NCI-H146 treated with DMSO at 0.1 percent for 48 hours (cell line): ENCODE measurements at regions not wholly inside any gene's neighbourhood (a gene's known extent, or its start where the extent isn't known, plus 50 kb on each side); places are given as distances from the start of the nearest gene placed in this dataset.
A peak's percentile ranks its signal among the peaks of the same experiment; 100 is the strongest.
"Not testable (repeated sequence)": the region's sequence is repeated elsewhere in the genome, so short reads cannot be mapped to it uniquely, and the experiment has no call there.

Source experiments
- DNase-seq: peaks from one replicate; lab custom pipeline; 2025; ENCODE audit not compliant: unreplicated experiment; lab: John Stamatoyannopoulos, UW

- not testable (repeated sequence) for DNase-seq
Measured at GRCh38 chr6:140647322-140647721, 1272.9 kb upstream of the CITED2 start.

DNA sequence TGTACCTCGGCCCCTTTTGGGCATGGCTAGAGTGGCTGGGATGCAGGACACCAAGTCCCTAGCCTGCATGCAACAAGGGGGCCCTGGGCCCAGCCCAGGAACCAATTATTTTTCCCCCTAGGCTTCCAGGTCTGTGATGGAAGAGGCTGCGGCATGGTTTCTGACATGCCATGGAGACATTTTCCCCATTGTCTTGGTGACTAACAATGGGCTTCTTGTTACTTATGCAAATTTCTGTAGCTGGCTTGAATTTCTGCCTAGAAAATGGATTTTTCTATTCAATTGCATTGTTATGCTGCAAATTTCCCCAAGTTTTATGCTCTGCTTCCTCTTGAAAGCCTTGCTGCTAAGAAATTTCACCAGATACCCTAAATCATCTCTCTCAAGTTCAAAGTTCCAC lies 1269.6 kb upstream of the CITED2 start:
- no peak for DNase-seq

- no peak for DNase-seq
Measured at GRCh38 chr6:140641412-140641811, 1267.0 kb upstream of the CITED2 start.

- DNase-seq: peak; percentile 81
Measured at GRCh38 chr6:140636908-140637402, 1262.5 kb upstream of the CITED2 start.

DNA sequence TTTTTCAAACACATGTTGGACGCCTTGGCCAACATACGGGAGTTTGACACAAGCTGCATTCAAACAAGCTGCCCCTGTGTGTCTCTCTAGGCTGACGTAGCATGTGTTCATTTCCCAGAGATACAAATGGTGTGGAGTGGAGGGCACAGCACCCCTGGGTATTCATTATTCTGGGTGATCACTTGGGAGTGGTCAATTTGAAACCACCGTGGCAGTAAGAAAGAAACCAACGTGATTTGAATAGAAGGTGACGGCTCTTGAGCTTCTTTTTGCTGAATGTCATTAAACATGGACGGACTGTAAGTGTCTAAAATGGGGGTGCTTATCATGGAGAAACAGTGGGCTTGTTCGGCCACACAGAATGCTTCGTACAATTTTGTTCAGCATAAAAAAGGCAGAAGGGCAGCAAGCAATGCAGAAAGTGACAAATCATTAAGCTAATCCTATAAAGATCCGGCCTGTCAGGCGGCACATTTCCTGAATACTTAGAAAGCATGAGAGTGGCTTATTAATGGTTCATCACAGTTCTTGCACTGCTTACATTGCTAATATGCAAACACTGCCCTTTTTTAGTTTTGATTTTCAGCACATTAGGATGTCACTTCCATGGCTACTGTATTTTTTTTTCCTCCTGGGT lies 1261.9 kb upstream of the CITED2 start:
- peak; percentile 82 for DNase-seq

DNA sequence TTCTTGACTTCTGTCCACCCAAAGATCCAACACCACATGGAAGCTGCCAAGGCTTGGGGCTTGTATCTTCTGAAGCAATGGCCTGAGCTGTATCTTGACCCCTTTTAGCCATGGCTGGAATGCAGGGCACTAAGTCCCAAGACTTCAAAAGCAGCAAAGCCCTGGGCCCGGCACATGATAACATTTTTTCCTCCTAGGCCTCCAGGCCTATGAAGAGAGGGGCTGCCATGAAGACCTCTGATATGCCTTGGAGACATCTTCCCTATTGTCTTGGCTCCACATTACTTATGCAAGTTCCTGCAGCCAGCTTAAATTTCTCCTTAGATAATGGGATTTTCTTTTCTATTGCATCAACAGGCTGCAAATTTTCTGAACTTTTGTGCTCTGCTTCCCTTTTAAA lies 1252.6 kb upstream of the CITED2 start:
- DNase-seq: no peak

DNA sequence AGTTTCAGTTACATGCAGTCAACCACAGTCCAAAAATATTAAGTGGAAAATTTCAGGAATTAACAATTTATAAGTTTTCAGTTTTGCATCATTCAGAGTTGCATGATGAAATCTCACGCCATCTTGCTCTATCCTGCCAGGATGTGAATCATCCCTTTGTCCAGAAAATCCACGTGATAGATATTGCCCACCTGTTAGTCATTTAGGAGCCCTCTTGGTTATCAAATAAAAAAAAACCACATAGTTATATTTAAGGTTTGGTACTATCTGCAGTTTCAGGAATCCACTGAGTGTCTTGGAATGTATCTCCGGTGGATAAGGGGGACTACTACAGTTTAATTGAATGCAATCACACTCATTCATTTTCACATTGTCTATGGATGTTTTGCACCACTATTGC lies 1249.0 kb upstream of the CITED2 start:
- DNase-seq: no peak

DNA sequence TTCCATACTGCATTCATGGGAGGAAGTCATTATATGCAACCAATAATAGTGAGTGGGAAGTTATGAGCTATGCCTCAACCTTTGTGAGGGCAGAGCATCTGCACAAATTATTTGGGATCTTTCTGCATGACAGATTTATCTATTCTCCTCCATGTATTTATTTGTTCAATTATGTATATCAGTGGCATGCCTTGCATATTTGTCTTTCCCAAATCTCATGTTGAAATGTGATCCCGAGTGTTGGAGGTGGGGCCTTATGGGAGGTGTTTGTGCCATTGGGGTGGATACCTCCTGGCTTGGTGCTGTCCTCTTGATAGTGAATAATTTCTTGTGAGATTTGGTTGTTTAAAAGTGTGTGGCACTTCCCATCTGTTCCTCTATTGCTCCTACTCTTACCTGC lies 1246.0 kb upstream of the CITED2 start:
- DNase-seq: no peak

DNA sequence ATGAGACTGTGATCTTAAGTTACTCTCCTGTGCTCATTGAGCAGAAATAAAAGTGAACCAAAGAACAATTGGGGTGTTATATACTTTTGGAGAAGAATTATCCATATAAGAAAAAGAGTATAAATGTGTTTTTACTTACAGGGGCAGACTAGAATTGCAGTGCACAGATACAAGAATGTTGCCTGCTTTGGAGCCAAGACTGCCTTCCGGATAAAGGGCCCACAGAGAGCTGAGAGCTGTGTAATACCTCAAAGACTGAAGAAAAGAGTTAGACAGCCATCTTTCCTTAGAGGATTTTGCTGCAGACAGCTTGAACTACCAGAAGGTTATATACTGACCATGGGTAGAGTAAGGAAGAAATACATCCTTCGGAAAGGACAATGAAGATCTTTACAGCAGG lies 1235.5 kb upstream of the CITED2 start:
- no peak for DNase-seq

DNA sequence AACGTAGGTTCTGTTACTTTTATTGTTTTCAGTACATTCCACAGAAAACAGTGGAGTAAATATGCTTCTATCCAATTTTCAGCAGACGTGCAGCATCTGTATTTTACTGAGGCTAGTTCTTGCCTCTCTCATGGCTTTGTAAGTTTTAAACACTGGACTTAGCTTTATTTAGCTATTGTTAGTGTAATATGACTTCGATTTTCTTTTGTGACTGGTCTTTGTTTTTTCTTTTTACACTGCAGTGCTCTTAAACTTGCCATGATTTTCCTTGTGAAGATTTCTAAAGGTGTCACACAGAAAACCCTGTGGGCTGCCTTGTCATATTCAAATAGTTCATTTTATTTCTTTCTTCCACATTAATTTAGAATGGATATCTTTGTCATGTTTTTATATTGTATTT lies 1234.9 kb upstream of the CITED2 start:
- no peak for DNase-seq

GRCh38 chr6:140604786-140605185 lies 1230.3 kb upstream of the CITED2 start:
- no peak for DNase-seq

DNA sequence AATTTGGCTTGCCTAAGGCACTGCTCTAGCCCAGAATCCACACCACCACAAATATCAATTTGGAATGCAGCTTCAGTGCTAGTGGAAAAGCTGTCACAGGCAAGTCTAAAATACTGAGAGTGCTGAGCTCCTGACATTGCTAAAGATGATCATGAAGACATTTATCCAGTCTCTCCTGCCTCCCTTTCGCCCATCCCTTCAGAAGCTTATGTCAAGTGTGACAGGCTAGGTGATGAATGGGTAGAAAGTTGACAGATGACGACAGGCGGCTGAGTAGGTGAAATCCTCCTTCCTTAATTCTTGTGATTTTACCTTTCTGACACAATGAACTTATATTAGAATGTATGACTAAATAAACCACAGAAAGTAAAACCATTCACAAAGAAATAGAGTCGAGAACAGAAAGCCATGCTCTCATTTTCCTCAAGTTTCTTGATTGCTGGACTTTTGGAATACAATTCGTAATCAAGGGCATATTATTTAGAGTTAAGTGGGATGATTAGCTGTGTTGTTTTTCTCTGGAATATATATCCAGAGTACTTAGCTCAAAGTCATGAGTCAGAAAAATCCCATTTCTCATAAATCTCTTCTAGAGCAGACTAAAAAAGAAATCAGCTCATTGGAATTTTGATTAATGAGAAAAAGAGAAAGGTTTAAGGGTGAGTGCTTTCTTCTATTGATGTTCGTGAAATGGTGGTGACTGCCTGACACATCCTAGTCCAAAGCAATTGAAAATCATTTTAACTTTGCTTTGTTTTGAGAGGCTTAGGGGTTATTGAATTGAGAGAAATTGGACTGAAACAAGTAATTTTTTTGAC lies 1228.2 kb upstream of the CITED2 start:
- no peak for DNase-seq

DNA sequence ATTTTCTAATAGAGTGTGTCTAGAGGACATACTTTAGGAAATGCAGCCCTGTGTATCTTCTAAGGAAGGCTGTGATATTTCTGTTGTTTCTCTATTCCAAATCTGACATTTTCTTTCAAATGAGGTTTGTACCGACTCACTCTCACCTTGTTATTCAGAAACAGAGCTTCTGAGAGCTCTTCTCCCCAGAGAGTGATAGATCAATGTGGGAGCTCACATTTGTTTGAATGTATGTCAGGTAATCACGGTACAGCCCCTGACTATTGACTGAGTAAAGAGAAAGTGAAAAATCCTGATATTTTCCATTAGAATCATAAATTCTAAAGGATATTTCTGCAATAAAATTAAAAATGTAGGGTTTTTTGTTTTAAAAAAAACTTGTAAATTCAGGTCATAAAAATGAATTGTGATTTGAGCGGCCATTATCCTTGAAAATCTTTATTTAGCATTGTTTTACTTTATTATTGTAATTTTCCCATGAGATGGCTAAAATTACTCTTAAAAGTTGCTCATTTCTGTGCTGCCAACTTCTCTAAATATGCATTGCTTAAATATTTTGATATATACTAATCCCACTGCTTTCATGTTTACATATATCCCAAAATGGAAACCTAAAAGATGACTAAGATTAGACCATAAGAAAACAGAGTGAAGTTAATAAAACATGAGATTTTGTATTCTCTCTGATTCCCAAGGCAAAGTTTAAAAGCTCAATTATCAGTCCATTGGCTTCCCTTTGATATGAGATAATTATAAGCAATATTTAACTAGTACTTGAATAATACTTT lies 1226.8 kb upstream of the CITED2 start:
- DNase-seq: no peak

GRCh38 chr6:140599916-140600315 lies 1225.5 kb upstream of the CITED2 start:
- DNase-seq: no peak

DNA sequence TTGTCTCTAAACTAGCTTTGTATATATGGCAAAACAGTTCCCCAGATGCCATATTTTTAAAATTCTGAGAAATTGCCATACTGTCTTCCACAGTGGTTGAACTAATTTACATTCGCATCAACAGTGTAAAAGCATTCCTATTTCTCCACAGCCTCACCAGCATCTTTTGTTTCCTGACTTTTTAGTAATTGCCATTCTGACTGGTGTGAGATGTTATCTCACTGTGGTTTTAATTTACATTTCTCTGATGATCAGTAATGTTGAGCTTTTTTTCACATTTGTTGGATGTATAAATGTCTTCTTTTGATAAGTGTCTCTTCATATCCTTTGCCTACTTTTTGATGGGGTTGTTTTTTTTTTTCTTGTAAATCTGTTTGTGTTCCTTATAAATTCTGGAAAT lies 1222.7 kb upstream of the CITED2 start:
- DNase-seq: no peak

DNA sequence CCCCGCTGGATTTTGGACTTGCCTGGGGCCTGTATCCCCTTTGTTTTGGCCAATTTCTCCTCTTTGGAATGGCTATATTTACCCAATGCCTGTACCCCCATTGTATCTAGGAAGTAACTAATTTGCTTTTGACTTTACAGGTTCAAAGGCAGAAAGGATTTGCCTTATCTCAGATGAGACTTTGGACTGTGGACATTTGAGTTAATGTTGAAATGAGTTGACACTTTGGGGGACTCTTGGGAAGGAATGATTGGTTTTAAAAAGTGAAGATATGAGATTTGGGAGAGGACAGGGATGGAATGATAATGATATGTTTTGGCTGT lies 1220.3 kb upstream of the CITED2 start:
- DNase-seq: no peak

- no peak for DNase-seq
Measured at GRCh38 chr6:140592877-140593276, 1218.4 kb upstream of the CITED2 start.

- DNase-seq: no peak
Measured at GRCh38 chr6:140590641-140591040, 1216.2 kb upstream of the CITED2 start.

DNA sequence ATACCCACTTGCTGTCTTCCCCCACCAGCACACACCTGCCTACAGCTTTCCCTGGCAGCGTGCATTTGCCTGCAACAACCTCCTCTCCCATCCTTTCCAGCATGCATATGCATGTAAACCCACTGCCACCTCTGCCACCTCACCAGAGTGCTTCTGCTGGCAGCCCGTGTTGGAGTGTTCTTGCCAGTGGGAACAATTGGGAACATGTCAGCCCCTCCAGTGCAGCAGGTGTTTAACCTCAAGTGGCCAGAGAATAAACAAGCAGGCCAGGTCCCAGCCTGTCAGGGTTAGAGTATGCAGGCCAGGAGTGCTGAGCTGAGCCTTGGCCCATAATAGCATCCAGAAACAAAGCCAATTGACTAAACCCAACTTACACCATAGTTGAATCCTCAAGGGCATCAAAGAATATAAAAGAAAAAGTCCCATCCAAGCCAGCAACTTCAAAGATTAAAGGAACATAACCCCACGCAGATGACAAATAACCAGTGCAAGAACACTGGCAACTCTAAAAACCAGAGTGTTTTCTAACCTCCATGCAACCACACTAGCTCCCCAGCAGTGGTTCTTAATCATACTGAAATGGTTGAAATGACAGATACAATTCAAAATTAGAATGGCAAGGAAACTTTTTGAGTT lies 1212.1 kb upstream of the CITED2 start:
- no peak for DNase-seq

DNA sequence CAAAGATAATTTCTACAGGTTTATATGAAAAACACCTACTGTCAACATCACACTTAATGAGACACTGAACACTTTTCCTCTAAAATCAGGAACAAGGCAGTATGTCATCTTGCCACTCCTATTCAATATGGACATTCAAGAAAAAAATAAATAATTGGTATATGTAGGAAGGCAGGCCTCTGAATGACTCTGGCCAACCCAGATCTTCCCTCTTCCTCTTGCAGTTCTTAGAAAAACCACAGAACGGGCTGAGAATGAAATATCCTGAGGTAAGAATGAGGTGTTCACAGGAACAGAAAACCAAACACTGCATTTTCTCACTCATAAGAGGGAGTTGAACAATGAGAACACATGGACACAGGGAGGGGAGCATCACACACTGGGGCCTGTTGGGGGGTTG lies 1207.2 kb upstream of the CITED2 start:
- no peak for DNase-seq

- DNase-seq: no peak
Measured at GRCh38 chr6:140579918-140580317, 1205.5 kb upstream of the CITED2 start.
